ENCODE measurements at regions not wholly inside any gene's neighbourhood (a gene's known extent, or its start where the extent isn't known, plus 50 kb on each side); places are given as distances from the start of the nearest gene placed in this dataset.

GRCh38 chr10:3723766-3724165 is 61.2 kb downstream of the KLF6 start:
- no peak for DNase-seq

- peak; percentile 91 for DNase-seq
Measured at GRCh38 chr10:3720228-3721019, 64.6 kb downstream of the KLF6 start.

- no peak for DNase-seq
Measured at GRCh38 chr10:3719024-3719843, 65.8 kb downstream of the KLF6 start.

GRCh38 chr10:3716093-3716492 is 68.9 kb downstream of the KLF6 start:
- DNase-seq: no peak

- peak; percentile 35 for DNase-seq
Measured at GRCh38 chr10:3714967-3715366, 70.0 kb downstream of the KLF6 start.

- no peak for DNase-seq
Measured at GRCh38 chr10:3714531-3714930, 70.5 kb downstream of the KLF6 start.

GRCh38 chr10:3712707-3713106 is 72.3 kb downstream of the KLF6 start:
- no peak for DNase-seq

GRCh38 chr10:3711918-3712317 is 73.1 kb downstream of the KLF6 start:
- DNase-seq: no peak

GRCh38 chr10:3710764-3711163 is 74.2 kb downstream of the KLF6 start:
- DNase-seq: no peak

- DNase-seq: no peak
Measured at GRCh38 chr10:3709456-3710060, 75.5 kb downstream of the KLF6 start.

- DNase-seq: no peak
Measured at GRCh38 chr10:3708852-3709251, 76.2 kb downstream of the KLF6 start.

GRCh38 chr10:3704565-3705325 is 80.3 kb downstream of the KLF6 start:
- DNase-seq: no peak

- no peak for DNase-seq
Measured at GRCh38 chr10:3702569-3702968, 82.4 kb downstream of the KLF6 start.

GRCh38 chr10:3702056-3702546 is 82.9 kb downstream of the KLF6 start:
- DNase-seq: no peak

- no peak for DNase-seq
Measured at GRCh38 chr10:3701491-3701890, 83.5 kb downstream of the KLF6 start.

- DNase-seq: no peak
Measured at GRCh38 chr10:3700531-3701076, 84.4 kb downstream of the KLF6 start.

- no peak for DNase-seq
Measured at GRCh38 chr10:3699916-3700315, 85.1 kb downstream of the KLF6 start.

- no peak for DNase-seq
Measured at GRCh38 chr10:3698312-3698711, 86.7 kb downstream of the KLF6 start.

GRCh38 chr10:3693698-3694080 is 91.3 kb downstream of the KLF6 start:
- no peak for DNase-seq

GRCh38 chr10:3693022-3693697 is 91.8 kb downstream of the KLF6 start:
- no peak for DNase-seq

- peak; percentile 43 for DNase-seq
Measured at GRCh38 chr10:3692387-3692999, 92.5 kb downstream of the KLF6 start.

- no peak for DNase-seq
Measured at GRCh38 chr10:3691482-3691881, 93.5 kb downstream of the KLF6 start.
